Hepatocyte (in vitro differentiated cells): ENCODE measurements at regions not wholly inside any gene's neighbourhood (a gene's known extent, or its start where the extent isn't known, plus 50 kb on each side); places are given as distances from the start of the nearest gene placed in this dataset.

Experiments
- DNase-seq: peaks from one replicate; pipeline ENCODE4 v3.0.0-alpha.2; 2016; ENCODE audit warnings: low spot score
- H2AFZ ChIP-seq: fragments of 200-600 bp; sonication (generic); 2 replicates; pipeline ENCODE4 v1.6.0; 2016; ENCODE audit warnings: antibody characterized with exemption, mild to moderate bottlenecking
- H3K27ac ChIP-seq: fragments of 200-600 bp; sonication (generic); 2 replicates; pipeline ENCODE4 v1.5.1; 2016; ENCODE audit warnings: mild to moderate bottlenecking
- H3K27me3 ChIP-seq: fragments of 200-600 bp; sonication (generic); 2 replicates; pipeline ENCODE4 v1.6.1; 2016
- H3K36me3 ChIP-seq: fragments of 200-600 bp; sonication (generic); replicated peaks from 2 replicates; pipeline ENCODE4 v1.5.1; 2016; ENCODE audit warnings: low read depth; ENCODE audit not compliant: insufficient read depth
- H3K4me1 ChIP-seq: fragments of 200-600 bp; sonication (generic); 2 replicates; pipeline ENCODE4 v1.5.1; 2016; ENCODE audit warnings: mild to moderate bottlenecking, moderate library complexity; ENCODE audit not compliant: insufficient read depth
- H3K4me2 ChIP-seq: fragments of 200-600 bp; sonication (generic); 2 replicates; pipeline ENCODE4 v1.6.0; 2016
- H3K4me3 ChIP-seq: fragments of 200-600 bp; sonication (generic); 2 replicates; pipeline ENCODE4 v1.5.1; 2016; ENCODE audit warnings: mild to moderate bottlenecking
- H3K79me2 ChIP-seq: fragments of 200-600 bp; sonication (generic); 2 replicates; pipeline ENCODE4 v1.6.0; 2017; ENCODE audit warnings: mild to moderate bottlenecking
- H3K9me2 ChIP-seq: fragments of 200-600 bp; sonication (generic); replicated peaks from 2 replicates; pipeline ENCODE4 v1.6.0; 2017; ENCODE audit warnings: mild to moderate bottlenecking; ENCODE audit not compliant: insufficient read depth
- H3K9me3 ChIP-seq: fragments of 200-600 bp; sonication (generic); 2 replicates; pipeline ENCODE4 v1.5.1; 2016; ENCODE audit warnings: low read depth, mild to moderate bottlenecking
- H4K20me1 ChIP-seq: fragments of 200-600 bp; sonication (generic); 2 replicates; pipeline ENCODE4 v1.6.0; 2016; ENCODE audit warnings: mild to moderate bottlenecking; ENCODE audit not compliant: insufficient read depth, poor library complexity, severe bottlenecking
- EZH2 ChIP-seq: fragments of 200-600 bp; sonication (generic); IDR thresholded peaks from 2 replicates; pipeline ENCODE4 v1.6.1; 2016; ENCODE audit warnings: antibody characterized with exemption, mild to moderate bottlenecking, borderline replicate concordance
- EZH2phosphoT487 ChIP-seq: fragments of 200-600 bp; sonication (generic); IDR thresholded peaks from one replicate; pipeline ENCODE4 v1.6.1; 2018; ENCODE audit warnings: antibody characterized with exemption, mild to moderate bottlenecking, low read depth, moderate library complexity; ENCODE audit not compliant: unreplicated experiment, severe bottlenecking
- WGBS: methylation state at CpG from one replicate; pipeline ENCODE4 v1.1.6; 2016; ENCODE audit warnings: low lambda C conversion rate; ENCODE audit errors: missing lambda C conversion rate; 5-methylcytosine and 5-hydroxymethylcytosine counted together
- TF ChIP-seq, protein P1 (sequence below): fragments of 200-600 bp; sonication (generic); IDR thresholded peaks from 2 replicates; pipeline ENCODE4 v1.5.1; 2016; ENCODE audit warnings: antibody characterized with exemption, mild to moderate bottlenecking; ENCODE audit not compliant: poor library complexity

DNA sequence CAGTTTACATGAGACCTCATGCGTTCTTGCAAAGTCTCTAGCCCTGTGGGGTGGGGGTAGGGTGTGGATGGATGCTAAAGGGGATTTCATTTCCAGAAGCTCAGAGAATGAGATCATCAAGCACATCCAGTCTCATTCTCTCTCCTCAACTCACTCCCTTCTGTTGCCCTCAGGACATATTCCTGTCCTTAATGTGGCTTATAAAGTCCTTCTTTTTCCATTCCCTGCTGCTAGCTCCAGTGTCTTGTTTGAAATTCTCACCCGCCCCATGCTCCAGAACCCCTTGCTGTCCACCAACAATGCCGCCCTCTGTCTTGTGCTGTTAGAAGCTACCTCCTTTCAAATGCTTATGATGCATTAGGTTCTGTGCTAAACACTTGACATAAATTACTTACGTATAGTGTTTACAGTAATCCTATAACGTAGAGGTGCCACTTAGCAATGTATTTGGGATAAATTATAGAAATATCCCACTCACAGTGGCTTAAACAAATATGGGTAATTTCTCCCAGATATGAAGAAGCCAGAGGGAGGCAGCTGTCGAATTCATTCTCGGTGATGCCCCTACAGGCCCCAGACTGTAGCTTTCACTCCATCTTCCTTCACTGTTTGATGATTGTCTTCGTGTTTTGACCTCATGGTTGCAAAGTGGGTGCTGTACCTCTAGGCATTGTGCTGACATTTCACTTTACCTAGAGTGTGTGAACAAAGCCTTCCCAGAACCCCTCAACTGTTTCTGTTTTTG, 273.1 kb upstream of the TBL1XR1 start:
- no peak overlapping the region for H2AFZ ChIP-seq
- TF ChIP-seq, protein P1, sequence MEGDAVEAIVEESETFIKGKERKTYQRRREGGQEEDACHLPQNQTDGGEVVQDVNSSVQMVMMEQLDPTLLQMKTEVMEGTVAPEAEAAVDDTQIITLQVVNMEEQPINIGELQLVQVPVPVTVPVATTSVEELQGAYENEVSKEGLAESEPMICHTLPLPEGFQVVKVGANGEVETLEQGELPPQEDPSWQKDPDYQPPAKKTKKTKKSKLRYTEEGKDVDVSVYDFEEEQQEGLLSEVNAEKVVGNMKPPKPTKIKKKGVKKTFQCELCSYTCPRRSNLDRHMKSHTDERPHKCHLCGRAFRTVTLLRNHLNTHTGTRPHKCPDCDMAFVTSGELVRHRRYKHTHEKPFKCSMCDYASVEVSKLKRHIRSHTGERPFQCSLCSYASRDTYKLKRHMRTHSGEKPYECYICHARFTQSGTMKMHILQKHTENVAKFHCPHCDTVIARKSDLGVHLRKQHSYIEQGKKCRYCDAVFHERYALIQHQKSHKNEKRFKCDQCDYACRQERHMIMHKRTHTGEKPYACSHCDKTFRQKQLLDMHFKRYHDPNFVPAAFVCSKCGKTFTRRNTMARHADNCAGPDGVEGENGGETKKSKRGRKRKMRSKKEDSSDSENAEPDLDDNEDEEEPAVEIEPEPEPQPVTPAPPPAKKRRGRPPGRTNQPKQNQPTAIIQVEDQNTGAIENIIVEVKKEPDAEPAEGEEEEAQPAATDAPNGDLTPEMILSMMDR = no peak
- TF ChIP-seq EZH2 (no peak), EZH2phosphoT487 (no peak)
- no peaks in the 10 kb centered on the region for H3K9me3 ChIP-seq
- H3K4me1 ChIP-seq = peaks cover 9% of the 10 kb centered on the region
- H4K20me1 ChIP-seq = no peaks in the 10 kb centered on the region
- H3K27me3 ChIP-seq = no peaks in the 10 kb centered on the region
- no peak overlapping the region for H3K4me3 ChIP-seq
- DNase-seq = no peak
- no peak overlapping the region for H3K4me2 ChIP-seq
- no peak overlapping the region for H3K27ac ChIP-seq
- H3K79me2 ChIP-seq = no peaks in the 10 kb centered on the region
- H3K9me2 ChIP-seq = no peaks in the 10 kb centered on the region
- WGBS = 82% methylated on average over 8 of the region's 8 CpGs
- no peaks in the 10 kb centered on the region for H3K36me3 ChIP-seq

DNA sequence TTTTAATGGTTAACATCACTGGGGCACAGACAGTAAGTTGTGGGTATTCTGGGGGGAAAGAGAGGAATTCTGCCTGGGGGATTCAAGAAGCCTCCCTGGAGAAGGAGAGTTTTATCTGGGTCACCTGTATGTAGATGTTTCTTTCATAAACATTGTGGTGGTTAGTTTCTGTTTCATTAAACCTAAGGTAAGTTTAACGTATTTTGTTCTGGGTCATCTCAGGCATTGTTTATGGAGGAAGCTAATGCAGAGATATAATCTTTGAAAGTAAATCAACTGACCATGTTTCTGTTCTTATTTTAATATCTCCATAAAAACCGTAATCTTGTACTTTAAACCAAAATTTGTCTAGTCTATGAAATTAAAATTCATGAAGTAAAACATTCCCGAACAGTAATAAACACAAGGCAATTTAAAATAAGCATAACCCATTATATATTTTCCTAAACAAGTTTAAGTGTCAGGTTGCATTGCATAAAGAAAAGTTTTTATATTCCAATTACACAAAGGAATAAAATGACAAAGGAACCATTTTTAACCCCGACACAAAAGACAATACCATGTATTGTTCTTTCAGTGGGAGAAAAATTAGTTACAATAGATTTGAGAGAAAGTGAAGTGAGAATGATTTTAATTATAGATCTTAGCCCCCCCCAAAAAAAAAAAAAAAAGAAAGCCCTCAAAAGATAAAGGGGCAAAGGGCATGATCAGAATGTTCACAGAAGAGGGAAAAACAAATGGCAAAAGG, 274.6 kb upstream of the TBL1XR1 start:
- H3K27ac ChIP-seq = no peak overlapping the region
- WGBS = 72% methylated on average over 4 of the region's 4 CpGs

DNA sequence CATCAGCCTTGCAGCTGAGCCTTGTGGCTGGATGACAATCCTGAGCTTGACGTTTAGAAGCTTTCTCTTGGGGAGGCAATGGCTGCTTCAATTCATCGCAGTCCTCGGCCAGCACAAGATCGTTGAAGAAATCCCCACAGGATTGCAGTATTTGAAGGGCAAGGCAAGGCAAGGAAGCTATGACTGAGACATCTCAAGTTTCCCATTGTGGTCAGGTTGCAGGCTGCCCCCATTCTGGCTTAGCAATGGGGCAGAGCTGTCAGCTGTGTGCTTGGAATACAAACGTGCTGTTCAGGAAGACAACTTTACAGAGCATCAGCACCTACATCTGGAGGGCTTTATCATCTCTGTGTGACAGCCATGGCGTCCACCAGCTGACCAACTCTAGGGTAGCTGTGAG, 275.9 kb upstream of the TBL1XR1 start:
- no peak overlapping the region for H3K27ac ChIP-seq
- H3K36me3 ChIP-seq = no peaks in the 10 kb centered on the region
- 74% methylated on average over 6 of the region's 6 CpGs for WGBS
- H3K4me1 ChIP-seq = peaks cover 13% of the 10 kb centered on the region
- H3K4me3 ChIP-seq = no peak overlapping the region
- no peaks in the 10 kb centered on the region for H3K27me3 ChIP-seq
- no peaks in the 10 kb centered on the region for H3K9me2 ChIP-seq
- no peaks in the 10 kb centered on the region for H4K20me1 ChIP-seq
- TF ChIP-seq, protein P1 = no peak
- TF ChIP-seq EZH2phosphoT487 = no peak
- TF ChIP-seq EZH2 = no peak
- no peak overlapping the region for H2AFZ ChIP-seq
- H3K9me3 ChIP-seq = no peaks in the 10 kb centered on the region
- DNase-seq = no peak
- H3K4me2 ChIP-seq = no peak overlapping the region
- no peaks in the 10 kb centered on the region for H3K79me2 ChIP-seq

More for the DNA sequence above, 274.6 kb upstream of the TBL1XR1 start:
- H2AFZ ChIP-seq = no peak overlapping the region
- H3K27me3 ChIP-seq = no peaks in the 10 kb centered on the region
- no peak for DNase-seq
- H3K4me3 ChIP-seq = no peak overlapping the region
- no peaks in the 10 kb centered on the region for H3K79me2 ChIP-seq
- no peak overlapping the region for H3K4me2 ChIP-seq
- H3K9me2 ChIP-seq = no peaks in the 10 kb centered on the region
- TF ChIP-seq, protein P1 = no peak
- TF ChIP-seq EZH2phosphoT487 (no peak), EZH2 (no peak)
- no peaks in the 10 kb centered on the region for H3K36me3 ChIP-seq
- H3K9me3 ChIP-seq = no peaks in the 10 kb centered on the region
- H4K20me1 ChIP-seq = no peaks in the 10 kb centered on the region
- peaks cover 11% of the 10 kb centered on the region for H3K4me1 ChIP-seq
